Astrocyte of the spinal cord (primary cell): ENCODE measurements at regions not wholly inside any gene's neighbourhood (a gene's known extent, or its start where the extent isn't known, plus 50 kb on each side); places are given as distances from the start of the nearest gene placed in this dataset.
"Not testable (repeated sequence)": the region's sequence is repeated elsewhere in the genome, so short reads cannot be mapped to it uniquely, and the experiment has no call there.

Experiments
- DNase-seq: peaks from one replicate; pipeline ENCODE4 v3.0.0; 2011; ENCODE audit warnings: low read depth, low spot score
- H3K4me3 ChIP-seq: 2 replicates; pipeline ENCODE4 v1.5.1; 2011; ENCODE audit warnings: low read depth, mild to moderate bottlenecking, low read length, moderate library complexity
- CTCF ChIP-seq: IDR thresholded peaks from 2 replicates; pipeline ENCODE4 v1.5.1; 2012; ENCODE audit warnings: low read depth, mild to moderate bottlenecking, low read length, inconsistent platforms
- in situ Hi-C: cut with HindIII; loops from 2 replicates; pipeline ENCODE4 v1.10.0; 2017; ENCODE audit warnings: low sequenced_read_pairs

DNA sequence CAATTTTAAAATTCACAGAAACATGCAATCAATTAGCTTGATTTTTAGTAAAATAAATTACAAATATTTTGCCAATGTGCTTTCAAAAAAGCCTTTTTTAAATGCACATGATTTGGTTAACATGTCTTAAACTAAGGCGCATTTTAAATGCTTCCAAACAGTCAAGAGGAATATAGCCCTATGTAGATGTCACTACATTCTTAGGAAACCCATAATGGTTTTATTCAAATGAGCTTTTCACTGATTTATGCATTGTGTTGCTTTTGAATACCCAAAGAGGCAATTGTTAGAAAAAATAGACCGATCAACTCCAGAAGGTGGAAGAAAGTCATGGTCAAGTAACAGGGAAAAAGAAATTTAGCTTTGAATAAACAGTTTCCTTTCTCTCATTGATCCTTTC, 366.9 kb upstream of the PPP2R3A start:
- in situ Hi-C loops = no loop called here
- no peak for TF ChIP-seq CTCF
- no peak for DNase-seq
- H3K4me3 ChIP-seq = no peak overlapping the region

- H3K4me3 ChIP-seq, in situ Hi-C loops, DNase-seq: not testable (repeated sequence)
Measured at GRCh38 chr3:135604512-135604911, 361.0 kb upstream of the PPP2R3A start.

DNA sequence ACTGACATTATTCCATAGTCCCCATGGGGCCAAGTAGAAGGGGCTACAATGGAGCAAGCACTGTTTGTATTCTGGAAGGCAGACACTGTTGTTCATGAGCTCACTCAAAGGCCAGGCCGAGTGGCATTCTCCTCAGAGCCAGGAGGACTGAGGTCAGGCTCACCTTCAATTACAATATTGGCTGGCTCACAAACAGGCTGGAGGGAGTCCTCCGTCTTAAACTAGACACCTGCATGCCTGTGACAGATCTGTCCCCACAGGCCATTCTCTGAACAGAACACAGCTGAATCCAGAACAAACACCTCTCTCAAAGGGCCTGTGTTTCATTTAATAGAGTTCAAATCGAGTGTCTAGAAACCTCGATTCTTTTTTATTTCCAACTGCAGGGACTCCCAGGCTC, 347.4 kb upstream of the PPP2R3A start:
- no peak overlapping the region for H3K4me3 ChIP-seq
- TF ChIP-seq CTCF = no peak
- no peak for DNase-seq
- in situ Hi-C loops = no loop called here

DNA sequence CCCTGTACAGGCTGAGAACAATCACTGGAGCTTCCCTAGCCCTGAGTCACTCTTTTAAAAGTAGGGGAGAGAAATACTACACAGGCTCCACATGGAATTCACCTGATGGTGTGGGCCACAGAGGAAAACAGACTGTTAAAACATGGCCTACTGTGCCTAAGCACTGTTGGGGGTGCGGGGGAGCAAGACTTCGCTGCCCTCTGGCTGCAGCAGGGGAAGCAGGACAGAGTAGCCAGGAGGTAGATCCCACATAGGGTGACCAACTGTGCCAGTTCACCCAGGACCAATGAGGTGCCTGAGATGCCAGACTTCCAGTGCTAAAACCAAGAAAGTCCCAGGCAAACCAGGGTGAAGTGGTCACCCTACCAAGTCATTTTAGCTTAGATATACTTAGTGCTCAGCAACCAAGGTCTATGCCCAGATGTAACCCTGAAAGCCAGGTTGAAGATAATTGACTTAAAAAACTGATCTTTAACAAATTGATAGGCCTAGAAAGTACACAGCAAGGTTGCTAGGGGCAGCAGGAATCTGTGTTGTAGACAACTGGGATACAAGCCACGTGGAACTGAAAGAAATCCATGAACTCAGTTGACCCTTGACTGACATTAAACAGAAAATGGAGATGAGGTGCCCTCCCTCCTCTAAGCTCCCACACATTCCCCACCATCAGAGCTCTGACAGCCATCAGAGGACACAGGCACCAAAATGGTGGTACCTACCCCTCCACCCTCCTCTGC, 344.2 kb upstream of the PPP2R3A start:
- no peak for DNase-seq
- in situ Hi-C loops = no loop called here
- TF ChIP-seq CTCF = no peak
- no peak overlapping the region for H3K4me3 ChIP-seq

- TF ChIP-seq CTCF = no peak
- in situ Hi-C loops = no loop called here
- H3K4me3 ChIP-seq = no peak overlapping the region
- no peak for DNase-seq
Measured at GRCh38 chr3:135622215-135622614, 343.3 kb upstream of the PPP2R3A start.

GRCh38 chr3:135622656-135623055, 342.9 kb upstream of the PPP2R3A start:
- no peak for DNase-seq

More at GRCh38 chr3:135622656-135623055, 342.9 kb upstream of the PPP2R3A start:
- in situ Hi-C loops = no loop called here
- no peak overlapping the region for H3K4me3 ChIP-seq
- TF ChIP-seq CTCF = no peak
